ENCODE measurements at regions not wholly inside any gene's neighbourhood (a gene's known extent, or its start where the extent isn't known, plus 50 kb on each side); places are given as distances from the start of the nearest gene placed in this dataset.
A peak's percentile ranks its signal among the peaks of the same experiment; 100 is the strongest.

DNA sequence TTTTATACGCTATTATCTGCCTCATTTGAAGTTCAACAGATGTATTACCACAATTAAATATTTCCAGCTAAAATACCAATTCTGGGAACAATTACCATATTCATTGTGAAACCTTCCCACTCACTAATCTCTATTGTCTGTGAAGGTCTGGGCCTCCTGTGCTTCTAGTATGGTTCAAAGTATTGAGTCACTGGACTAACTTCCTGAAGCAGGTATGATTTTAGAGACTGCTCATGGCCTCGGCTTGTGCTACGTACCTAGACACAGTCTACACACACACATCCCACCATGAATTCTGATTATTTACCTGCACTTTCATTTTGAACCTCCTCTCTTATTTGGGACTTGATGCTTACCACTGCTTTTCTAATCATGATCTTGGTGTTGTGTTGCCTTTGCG, 180.7 kb upstream of the EPHA4 start:
- Histone ChIP-seq H3K27ac (ENCODE audit: insufficient read depth, low read length) (no peak overlapping the region), H3K79me2 (ENCODE audit: control insufficient read depth, insufficient read depth, low read length) (no peaks in the 10 kb centered on the region), H3K4me1 (ENCODE audit: control insufficient read depth, extremely low read depth, insufficient read depth, low read length) (no peaks in the 10 kb centered on the region), H3K36me3 (ENCODE audit: control insufficient read depth, insufficient read depth, low read length) (no peaks in the 10 kb centered on the region), H3K27me3 (ENCODE audit: control insufficient read depth, insufficient read depth, low read length) (no peaks in the 10 kb centered on the region), H4K20me1 (ENCODE audit: control insufficient read depth, extremely low read depth, insufficient read depth, low read length) (no peaks in the 10 kb centered on the region), H2AFZ (ENCODE audit: low read length) (no peak overlapping the region), H3K9ac (ENCODE audit: insufficient read depth, low read length) (no peak overlapping the region), H3K4me3 (replicated peaks in 1 of 4; ENCODE audit: control extremely low read depth in 1 of 4, insufficient read depth in 1 of 4, low read depth in 3 of 4, low read length in 4 of 4) (no peak overlapping the region), H3K4me2 (ENCODE audit: extremely low read depth, insufficient read depth, low read length) (no peak overlapping the region), H3K9me3 (ENCODE audit: control insufficient read depth, insufficient read depth, low read depth, low read length) (no peaks in the 10 kb centered on the region)
- DNase-seq (ENCODE audit: low read depth in 2 of 2): peak in 1 of 2 donors; percentile 48
- no peak for TF ChIP-seq EZH2 (IDR thresholded peaks at IDR 0.05; ENCODE audit: low read length, missing control alignments)
- TF ChIP-seq, protein P1, sequence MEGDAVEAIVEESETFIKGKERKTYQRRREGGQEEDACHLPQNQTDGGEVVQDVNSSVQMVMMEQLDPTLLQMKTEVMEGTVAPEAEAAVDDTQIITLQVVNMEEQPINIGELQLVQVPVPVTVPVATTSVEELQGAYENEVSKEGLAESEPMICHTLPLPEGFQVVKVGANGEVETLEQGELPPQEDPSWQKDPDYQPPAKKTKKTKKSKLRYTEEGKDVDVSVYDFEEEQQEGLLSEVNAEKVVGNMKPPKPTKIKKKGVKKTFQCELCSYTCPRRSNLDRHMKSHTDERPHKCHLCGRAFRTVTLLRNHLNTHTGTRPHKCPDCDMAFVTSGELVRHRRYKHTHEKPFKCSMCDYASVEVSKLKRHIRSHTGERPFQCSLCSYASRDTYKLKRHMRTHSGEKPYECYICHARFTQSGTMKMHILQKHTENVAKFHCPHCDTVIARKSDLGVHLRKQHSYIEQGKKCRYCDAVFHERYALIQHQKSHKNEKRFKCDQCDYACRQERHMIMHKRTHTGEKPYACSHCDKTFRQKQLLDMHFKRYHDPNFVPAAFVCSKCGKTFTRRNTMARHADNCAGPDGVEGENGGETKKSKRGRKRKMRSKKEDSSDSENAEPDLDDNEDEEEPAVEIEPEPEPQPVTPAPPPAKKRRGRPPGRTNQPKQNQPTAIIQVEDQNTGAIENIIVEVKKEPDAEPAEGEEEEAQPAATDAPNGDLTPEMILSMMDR (conservative IDR thresholded peaks at IDR 0.05 in 1 of 2, IDR thresholded peaks at IDR 0.05 in 1 of 2; ENCODE audit: low read depth in 1 of 2, low read length in 2 of 2): no peak

DNA sequence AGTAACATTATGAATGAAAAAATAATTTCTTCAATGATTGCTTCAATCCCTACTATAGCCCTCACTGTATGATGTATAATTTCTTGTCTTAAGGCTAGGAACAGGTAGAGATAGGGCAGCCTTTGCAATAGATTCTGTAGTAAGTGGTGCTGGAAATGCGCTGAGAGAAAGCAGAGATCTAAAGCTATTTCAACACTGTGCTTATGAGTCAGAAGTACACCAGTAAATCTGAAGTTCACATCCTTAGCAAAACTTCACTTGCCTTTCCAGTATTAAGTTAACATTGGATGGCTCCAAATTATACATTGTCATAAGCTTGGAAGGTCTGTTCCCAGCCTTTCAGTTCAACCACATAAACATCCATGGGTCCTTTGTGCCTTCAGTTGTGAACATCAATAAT, 178.2 kb upstream of the EPHA4 start:
- Histone ChIP-seq H3K27ac (ENCODE audit: insufficient read depth, low read length) (no peak overlapping the region), H3K36me3 (ENCODE audit: control insufficient read depth, insufficient read depth, low read length) (no peaks in the 10 kb centered on the region), H3K27me3 (ENCODE audit: control insufficient read depth, insufficient read depth, low read length) (no peaks in the 10 kb centered on the region), H3K9ac (ENCODE audit: insufficient read depth, low read length) (no peak overlapping the region), H4K20me1 (ENCODE audit: control insufficient read depth, extremely low read depth, insufficient read depth, low read length) (no peaks in the 10 kb centered on the region), H2AFZ (ENCODE audit: low read length) (no peak overlapping the region), H3K4me3 (replicated peaks in 1 of 4; ENCODE audit: control extremely low read depth in 1 of 4, insufficient read depth in 1 of 4, low read depth in 3 of 4, low read length in 4 of 4) (no peak overlapping the region), H3K79me2 (ENCODE audit: control insufficient read depth, insufficient read depth, low read length) (no peaks in the 10 kb centered on the region), H3K9me3 (ENCODE audit: control insufficient read depth, insufficient read depth, low read depth, low read length) (no peaks in the 10 kb centered on the region), H3K4me2 (ENCODE audit: extremely low read depth, insufficient read depth, low read length) (no peak overlapping the region), H3K4me1 (ENCODE audit: control insufficient read depth, extremely low read depth, insufficient read depth, low read length) (no peaks in the 10 kb centered on the region)
- TF ChIP-seq, protein P1 (conservative IDR thresholded peaks at IDR 0.05 in 1 of 2, IDR thresholded peaks at IDR 0.05 in 1 of 2; ENCODE audit: low read depth in 1 of 2, low read length in 2 of 2): no peak
- no peak for TF ChIP-seq EZH2 (IDR thresholded peaks at IDR 0.05; ENCODE audit: low read length, missing control alignments)
- peak; percentile 9 to 22 for DNase-seq (ENCODE audit: low read depth in 2 of 2)

DNA sequence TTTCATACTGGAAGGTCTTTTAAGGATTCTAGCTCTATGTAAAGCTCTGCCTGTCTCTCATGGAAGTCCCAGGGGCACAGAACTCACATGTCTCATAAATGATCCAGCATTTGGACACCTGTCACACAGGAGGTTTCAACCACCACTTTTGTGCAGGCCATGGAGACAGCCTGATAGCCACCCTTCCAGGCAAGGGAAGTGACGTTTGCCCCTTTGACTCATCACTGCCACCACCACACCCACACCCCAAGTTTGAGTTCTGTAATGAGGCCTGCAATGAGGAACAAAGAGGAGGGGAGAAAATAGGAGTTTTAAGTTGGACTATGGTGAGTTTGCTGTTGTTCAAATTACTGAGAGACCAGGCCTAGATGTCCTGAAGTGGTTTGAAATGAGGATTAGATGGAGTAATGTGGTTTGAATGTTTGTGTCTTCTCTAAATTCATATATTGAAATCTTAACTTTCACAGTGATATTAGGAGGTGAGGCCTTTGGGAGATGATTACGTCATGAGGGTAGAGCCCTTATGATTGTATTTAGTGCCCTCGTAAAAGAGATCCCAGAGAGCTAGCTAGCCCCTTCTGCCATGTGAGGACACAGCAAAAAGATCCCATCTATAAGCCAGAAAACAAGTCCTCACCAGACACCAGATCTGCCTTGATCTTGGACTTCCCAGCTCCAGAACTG, 175.3 kb upstream of the EPHA4 start:
- no peaks in the 10 kb centered on the region for H3K36me3 ChIP-seq (ENCODE audit: control insufficient read depth, insufficient read depth, low read length)
- H3K27me3 ChIP-seq (ENCODE audit: control insufficient read depth, insufficient read depth, low read length): no peaks in the 10 kb centered on the region
- H4K20me1 ChIP-seq (ENCODE audit: control insufficient read depth, extremely low read depth, insufficient read depth, low read length): no peaks in the 10 kb centered on the region
- no peaks in the 10 kb centered on the region for H3K4me1 ChIP-seq (ENCODE audit: control insufficient read depth, extremely low read depth, insufficient read depth, low read length)
- no peak for DNase-seq (ENCODE audit: low read depth in 2 of 2)
- no peaks in the 10 kb centered on the region for H3K79me2 ChIP-seq (ENCODE audit: control insufficient read depth, insufficient read depth, low read length)
- no peak overlapping the region for H3K27ac ChIP-seq (ENCODE audit: insufficient read depth, low read length)
- H3K9ac ChIP-seq (ENCODE audit: insufficient read depth, low read length): no peak overlapping the region
- no peak overlapping the region for H2AFZ ChIP-seq (ENCODE audit: low read length)
- H3K4me2 ChIP-seq (ENCODE audit: extremely low read depth, insufficient read depth, low read length): no peak overlapping the region
- TF ChIP-seq, protein P1 (conservative IDR thresholded peaks at IDR 0.05 in 1 of 2, IDR thresholded peaks at IDR 0.05 in 1 of 2; ENCODE audit: low read depth in 1 of 2, low read length in 2 of 2): no peak
- no peak for TF ChIP-seq EZH2 (IDR thresholded peaks at IDR 0.05; ENCODE audit: low read length, missing control alignments)
- H3K4me3 ChIP-seq (replicated peaks in 1 of 4; ENCODE audit: control extremely low read depth in 1 of 4, insufficient read depth in 1 of 4, low read depth in 3 of 4, low read length in 4 of 4): no peak overlapping the region
- no peaks in the 10 kb centered on the region for H3K9me3 ChIP-seq (ENCODE audit: control insufficient read depth, insufficient read depth, low read depth, low read length)
